IPS-18c (cell line): ENCODE measurements at regions not wholly inside any gene's neighbourhood (a gene's known extent, or its start where the extent isn't known, plus 50 kb on each side); places are given as distances from the start of the nearest gene placed in this dataset.
"Not testable (repeated sequence)": the region's sequence is repeated elsewhere in the genome, so short reads cannot be mapped to it uniquely, and the experiment has no call there.

Experiments used
- H3K4me3 ChIP-seq: 2 replicates; pipeline ENCODE4 v1.7.0; 2013; ENCODE audit warnings: low read depth, mild to moderate bottlenecking, low read length, moderate library complexity; ENCODE audit not compliant: insufficient read depth
- H3K9me3 ChIP-seq: one replicate; pipeline ENCODE4 v1.6.1; 2013; ENCODE audit warnings: mild to moderate bottlenecking, low read length, moderate library complexity; ENCODE audit not compliant: control insufficient read depth, insufficient read depth

- Histone ChIP-seq H3K4me3 (no peak overlapping the region), H3K9me3 (peaks cover 2% of the 10 kb centered on the region)
These were observed 50.3 kb upstream of the OSBPL11 start for GRCh38 chr3:125645616-125646015.

DNA sequence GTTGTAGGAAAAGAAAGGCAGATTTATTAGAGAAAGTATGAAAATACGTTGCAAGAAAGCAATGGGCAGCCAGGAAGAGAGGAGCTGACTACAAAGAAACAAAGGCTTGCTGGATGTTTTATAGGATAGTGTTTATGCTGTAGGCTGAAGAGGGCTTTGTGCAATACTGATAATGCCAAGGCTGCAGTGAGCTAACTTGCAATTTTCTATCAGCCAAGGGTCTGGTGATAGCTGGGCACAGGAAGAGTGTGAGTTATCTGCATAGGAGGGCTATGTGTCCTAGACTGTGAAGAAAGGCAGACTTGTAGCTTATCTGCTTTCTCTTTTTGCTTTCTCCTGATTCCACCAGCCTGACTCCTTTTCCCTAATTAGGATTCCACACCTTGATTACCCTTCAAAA is 51.3 kb upstream of the OSBPL11 start:
- no peak overlapping the region for H3K4me3 ChIP-seq
- H3K9me3 ChIP-seq = peaks cover 2% of the 10 kb centered on the region

DNA sequence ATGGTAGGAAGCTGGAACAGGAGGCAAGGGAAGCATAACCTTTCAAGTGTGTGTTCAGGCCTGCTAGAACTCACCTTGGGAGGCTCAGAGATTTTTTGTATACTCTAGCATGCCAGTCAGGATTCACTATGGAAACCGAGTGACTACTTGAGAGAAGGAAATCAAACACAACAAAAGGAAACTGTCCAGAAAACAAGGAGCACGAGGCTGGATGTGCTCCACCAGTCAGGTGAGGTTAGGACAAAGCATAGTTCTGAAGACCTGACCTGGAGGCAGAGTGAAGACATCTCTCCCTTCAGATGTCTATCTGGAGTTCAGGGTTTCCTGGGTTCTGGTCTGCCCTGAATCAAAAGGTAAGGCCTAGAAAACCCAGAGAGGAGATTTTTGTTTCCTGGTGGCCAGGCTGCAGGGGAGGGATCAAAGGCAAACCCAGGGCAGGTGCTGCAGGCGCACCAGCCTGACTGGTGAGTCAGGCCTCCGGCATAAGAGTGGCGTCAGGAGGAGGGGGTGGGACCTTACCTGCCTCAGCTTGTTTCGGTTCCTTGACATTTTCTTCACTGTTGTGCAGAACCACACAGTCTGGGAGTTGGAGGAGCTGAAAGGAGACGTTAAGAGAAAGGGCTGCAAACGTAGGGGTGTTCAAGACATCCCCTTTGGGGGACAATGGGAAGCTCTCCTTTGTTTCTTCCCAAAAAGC is 52.2 kb upstream of the OSBPL11 start:
- no peaks in the 10 kb centered on the region for H3K9me3 ChIP-seq
- H3K4me3 ChIP-seq = no peak overlapping the region

DNA sequence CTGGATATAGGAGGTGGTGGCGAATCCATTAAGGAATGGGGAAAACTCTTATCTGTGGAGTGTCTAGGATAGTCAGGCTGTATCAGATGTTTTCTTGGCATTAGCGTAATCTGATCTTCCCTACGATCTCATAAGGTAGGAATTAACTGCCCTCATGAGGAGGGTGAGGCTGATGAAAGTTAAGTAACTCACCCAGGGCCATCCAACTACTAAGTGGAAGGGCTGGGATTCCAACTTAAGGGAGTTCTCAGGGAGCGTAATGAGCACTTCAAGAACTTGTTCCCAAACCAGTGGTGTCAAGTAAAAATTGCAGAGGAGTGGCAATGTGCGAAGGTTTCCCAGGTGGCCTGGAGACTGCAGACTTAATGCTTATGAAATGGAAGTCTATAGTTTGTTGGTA is 55.9 kb upstream of the OSBPL11 start:
- H3K4me3 ChIP-seq = no peak overlapping the region
- H3K9me3 ChIP-seq = no peaks in the 10 kb centered on the region

GRCh38 chr3:125652349-125652748 is 57.1 kb upstream of the OSBPL11 start:
- Histone ChIP-seq H3K9me3 (no peaks in the 10 kb centered on the region), H3K4me3 (no peak overlapping the region)

DNA sequence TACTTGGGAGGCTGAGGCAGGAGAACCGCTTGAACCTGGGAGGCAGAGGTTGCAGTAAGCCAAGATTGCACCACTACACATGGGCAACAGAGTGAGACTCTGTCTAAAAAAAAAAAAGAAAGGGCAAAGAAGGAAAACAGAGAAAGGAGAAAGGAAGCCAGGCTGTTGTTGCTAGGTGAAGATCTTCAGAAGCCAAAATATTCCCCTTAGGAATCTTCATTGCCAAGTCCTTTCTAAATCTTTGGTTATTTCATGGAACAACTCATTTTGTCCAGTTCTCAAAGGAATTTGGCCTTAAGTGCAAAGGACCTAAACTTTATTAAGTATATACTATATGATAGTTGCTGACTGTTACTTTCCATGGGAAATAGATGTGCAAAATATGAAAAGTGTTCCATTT is 59.2 kb upstream of the OSBPL11 start:
- Histone ChIP-seq H3K9me3 (no peaks in the 10 kb centered on the region), H3K4me3 (no peak overlapping the region)

- Histone ChIP-seq H3K4me3 (no peak overlapping the region), H3K9me3 (no peaks in the 10 kb centered on the region)
These were observed 67.4 kb upstream of the OSBPL11 start for GRCh38 chr3:125662675-125663074.

DNA sequence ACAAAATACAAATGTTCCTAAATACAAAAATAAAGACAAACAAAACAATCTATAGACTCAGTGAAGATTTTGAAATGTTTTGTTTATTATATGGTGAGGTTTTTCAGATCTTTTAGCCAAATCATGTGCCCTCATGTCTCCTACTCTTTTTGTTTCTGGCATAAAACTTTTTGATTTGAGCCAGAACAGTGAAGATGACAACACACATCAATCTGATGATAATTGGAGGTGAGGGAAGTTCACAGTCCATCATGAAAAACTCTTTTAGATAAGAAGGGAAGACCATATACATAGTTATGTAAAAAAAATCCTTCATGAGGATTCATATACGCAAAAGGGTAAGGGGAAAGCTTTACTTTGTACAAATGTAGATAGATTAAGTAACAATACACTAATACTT is 75.1 kb upstream of the OSBPL11 start:
- Histone ChIP-seq H3K4me3 (no peak overlapping the region), H3K9me3 (no peaks in the 10 kb centered on the region)

- no peak overlapping the region for H3K4me3 ChIP-seq
- H3K9me3 ChIP-seq = no peaks in the 10 kb centered on the region
These were observed 75.6 kb upstream of the OSBPL11 start for GRCh38 chr3:125670945-125671344.

DNA sequence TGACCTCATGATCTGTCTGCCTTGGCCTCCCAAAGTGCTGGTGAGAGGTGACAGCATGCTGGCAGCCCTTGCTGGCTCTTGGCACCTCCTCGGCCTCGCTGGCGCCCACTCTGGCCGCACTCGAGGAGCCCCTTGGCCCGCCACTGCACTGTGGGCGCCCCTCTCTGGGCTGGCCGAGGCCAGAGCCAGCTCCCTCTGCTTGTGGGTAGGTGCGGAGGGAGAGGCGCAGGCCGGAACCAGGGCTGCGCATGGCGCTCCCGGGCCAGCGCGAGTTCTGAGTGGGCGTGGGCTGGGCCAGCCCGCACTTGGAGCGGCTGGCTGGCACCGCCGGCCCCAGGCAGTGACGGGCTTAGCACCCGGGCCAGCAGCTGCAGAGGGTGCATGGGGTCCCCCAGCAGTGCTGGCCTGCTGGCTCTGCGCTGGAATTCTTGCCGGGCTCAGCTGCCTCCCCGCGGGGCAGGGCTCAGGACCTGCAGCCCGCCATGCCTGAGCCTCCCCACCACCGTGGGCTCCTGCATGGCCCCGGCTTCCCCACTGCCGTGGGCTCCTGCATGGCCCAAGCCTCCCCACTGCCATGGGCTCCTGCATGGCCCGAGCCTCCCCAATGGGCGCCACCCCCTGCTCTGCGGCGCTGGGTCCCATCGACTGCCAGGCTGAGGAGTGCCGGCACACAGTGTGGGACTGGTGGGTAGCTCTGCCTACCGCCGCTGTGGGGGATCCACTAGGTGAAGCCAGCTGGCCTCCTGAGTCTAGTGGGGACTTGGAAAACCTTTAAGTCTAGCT is 76.4 kb upstream of the OSBPL11 start:
- Histone ChIP-seq H3K9me3 (no peaks in the 10 kb centered on the region), H3K4me3 (no peak overlapping the region)

DNA sequence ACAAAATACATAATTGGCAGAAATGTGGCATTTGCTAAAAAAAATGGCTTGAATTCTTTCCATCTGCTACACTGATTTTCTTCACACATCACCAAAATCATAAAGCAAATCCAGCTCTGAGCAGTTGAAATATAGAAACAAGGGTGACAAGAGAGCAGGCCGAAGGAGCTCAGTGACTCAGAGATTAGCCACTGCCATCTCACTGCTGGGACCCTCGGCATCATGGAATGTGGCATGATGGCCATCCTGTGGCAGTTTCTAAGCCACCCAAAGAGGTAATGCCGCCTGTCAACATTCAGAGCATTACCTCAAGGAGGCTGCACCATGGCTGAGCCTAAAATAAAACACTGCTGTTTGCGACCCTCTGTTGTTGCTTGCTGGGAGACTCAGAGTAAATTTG is 80.5 kb upstream of the OSBPL11 start:
- Histone ChIP-seq H3K9me3 (peaks cover 2% of the 10 kb centered on the region), H3K4me3 (no peak overlapping the region)

DNA sequence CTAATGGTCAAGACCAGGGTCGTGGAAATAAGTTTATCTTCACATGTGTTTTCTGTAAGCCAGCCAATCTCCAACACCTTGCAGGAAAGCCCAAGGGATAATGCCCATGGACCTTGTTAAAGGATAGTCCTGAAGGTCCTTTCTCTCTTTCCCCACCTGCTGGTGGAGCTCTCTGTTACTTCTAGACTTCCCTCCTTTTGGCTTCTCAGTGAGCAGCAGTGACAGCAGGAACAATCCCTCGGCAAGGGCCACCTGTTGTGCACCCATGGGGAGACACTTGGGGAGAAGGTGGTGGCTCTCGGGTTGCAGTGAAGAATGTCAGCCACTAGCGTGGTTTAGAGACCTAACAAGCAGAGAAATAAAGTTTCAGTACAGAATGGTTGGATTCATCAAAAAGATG is 84.0 kb upstream of the OSBPL11 start:
- Histone ChIP-seq H3K9me3 (peaks cover 2% of the 10 kb centered on the region), H3K4me3 (no peak overlapping the region)

GRCh38 chr3:125681146-125681545 is 85.8 kb upstream of the OSBPL11 start:
- no peak overlapping the region for H3K4me3 ChIP-seq

GRCh38 chr3:125681906-125682305 is 86.6 kb upstream of the OSBPL11 start:
- not testable (repeated sequence) for H3K9me3 ChIP-seq, H3K4me3 ChIP-seq

More at GRCh38 chr3:125681146-125681545, 85.8 kb upstream of the OSBPL11 start:
- H3K9me3 ChIP-seq = peaks cover 2% of the 10 kb centered on the region

- not testable (repeated sequence) for H3K9me3 ChIP-seq
These were observed 87.3 kb upstream of the OSBPL11 start for GRCh38 chr3:125682610-125683009.

GRCh38 chr3:125683067-125683829 is 88.0 kb upstream of the OSBPL11 start:
- Histone ChIP-seq H3K9me3 (peaks cover 2% of the 10 kb centered on the region), H3K4me3 (no peak overlapping the region)

More at GRCh38 chr3:125682610-125683009, 87.3 kb upstream of the OSBPL11 start:
- not testable (repeated sequence) for H3K4me3 ChIP-seq

DNA sequence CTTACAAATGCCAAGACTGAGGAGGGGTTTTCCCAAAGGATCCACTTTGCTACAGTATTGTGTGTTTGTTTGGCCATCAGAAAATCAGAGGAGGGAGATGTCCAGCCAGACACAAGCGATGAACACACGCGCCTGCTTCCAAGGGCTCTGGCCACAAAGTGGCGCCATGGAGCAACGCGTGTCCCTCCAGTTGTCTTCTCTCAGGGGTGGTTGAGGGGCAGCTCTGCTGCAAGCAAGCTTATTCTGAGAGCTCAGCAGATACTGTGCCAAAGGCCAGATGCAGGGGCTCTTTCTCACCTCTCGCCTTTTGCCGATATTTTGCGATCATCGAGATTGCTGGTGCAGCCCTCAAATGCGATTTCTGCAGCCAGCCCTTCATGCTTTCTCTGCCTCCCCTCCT is 88.9 kb upstream of the OSBPL11 start:
- no peak overlapping the region for H3K4me3 ChIP-seq
- H3K9me3 ChIP-seq = peaks cover 2% of the 10 kb centered on the region

DNA sequence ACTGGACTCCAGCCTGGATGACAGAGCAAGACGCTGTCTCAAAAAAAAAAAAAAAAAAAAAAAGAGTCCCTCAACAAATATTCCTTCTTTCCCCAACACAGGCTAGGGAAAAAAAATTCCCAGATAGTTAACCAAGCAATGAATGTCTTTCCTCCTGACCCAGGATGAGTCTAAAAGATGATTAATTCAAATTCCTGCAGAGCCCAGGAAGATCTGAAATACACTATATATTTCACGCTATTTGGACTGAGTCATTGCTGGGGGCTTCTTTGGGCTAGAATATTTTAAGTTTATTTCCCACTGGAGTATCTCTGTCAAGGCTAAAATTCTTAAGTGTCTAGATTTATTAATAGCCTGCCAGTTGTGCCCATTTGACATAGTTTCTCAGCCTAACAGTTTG is 90.4 kb upstream of the OSBPL11 start:
- H3K9me3 ChIP-seq, H3K4me3 ChIP-seq: not testable (repeated sequence)
